COLO829 (cell line): ENCODE measurements at regions not wholly inside any gene's neighbourhood (a gene's known extent, or its start where the extent isn't known, plus 50 kb on each side); places are given as distances from the start of the nearest gene placed in this dataset.

Experiments used
- DNase-seq: peaks from one replicate; pipeline ENCODE4 v3.0.0; 2012; ENCODE audit warnings: low spot score

DNA sequence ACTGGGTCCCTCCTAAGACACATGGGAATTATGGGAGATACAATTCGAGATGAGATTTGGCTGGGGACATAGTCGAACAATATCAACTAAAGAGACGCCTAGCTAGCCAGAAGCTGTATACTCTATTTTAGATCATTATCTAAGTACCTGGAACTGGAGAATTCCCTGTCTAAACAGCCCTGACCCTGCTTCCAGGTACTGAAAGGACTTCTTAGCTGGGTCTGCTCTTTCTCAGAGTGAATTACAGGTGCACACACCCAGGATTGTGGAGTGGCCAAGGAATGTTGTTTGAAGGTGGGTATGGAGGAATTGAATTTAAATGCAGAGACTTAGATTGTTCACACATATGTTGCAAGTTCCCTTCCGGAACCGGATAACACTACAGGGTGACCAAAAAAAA, 733.0 kb downstream of the RPS29 start:
- no peak for DNase-seq

- no peak for DNase-seq
Measured at GRCh38 chr14:48849741-48850322, 736.3 kb downstream of the RPS29 start.

GRCh38 chr14:48842785-48843184, 743.4 kb downstream of the RPS29 start:
- DNase-seq: no peak

- no peak for DNase-seq
Measured at GRCh38 chr14:48826058-48826457, 760.1 kb downstream of the RPS29 start.

- DNase-seq: no peak
Measured at GRCh38 chr14:48814562-48814961, 771.6 kb downstream of the RPS29 start.

DNA sequence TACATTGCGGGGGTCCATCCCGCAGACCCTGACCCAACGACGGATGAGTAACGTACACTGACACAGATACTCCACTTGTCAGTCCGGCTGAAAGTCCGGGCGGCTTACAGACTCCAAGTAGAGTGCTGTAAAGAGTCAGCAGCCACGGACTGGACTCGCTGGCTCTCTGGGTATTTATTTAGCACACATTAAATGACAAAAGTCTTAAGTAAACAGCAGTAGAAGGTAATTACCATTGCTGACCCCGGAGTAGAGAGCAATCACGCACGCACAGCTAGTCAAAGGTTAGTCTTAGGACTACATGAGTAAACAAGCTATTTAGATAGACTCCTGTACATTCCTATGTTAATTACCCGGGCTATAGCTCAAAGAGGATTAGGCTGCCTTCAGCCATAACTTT, 780.9 kb downstream of the RPS29 start:
- DNase-seq: no peak

DNA sequence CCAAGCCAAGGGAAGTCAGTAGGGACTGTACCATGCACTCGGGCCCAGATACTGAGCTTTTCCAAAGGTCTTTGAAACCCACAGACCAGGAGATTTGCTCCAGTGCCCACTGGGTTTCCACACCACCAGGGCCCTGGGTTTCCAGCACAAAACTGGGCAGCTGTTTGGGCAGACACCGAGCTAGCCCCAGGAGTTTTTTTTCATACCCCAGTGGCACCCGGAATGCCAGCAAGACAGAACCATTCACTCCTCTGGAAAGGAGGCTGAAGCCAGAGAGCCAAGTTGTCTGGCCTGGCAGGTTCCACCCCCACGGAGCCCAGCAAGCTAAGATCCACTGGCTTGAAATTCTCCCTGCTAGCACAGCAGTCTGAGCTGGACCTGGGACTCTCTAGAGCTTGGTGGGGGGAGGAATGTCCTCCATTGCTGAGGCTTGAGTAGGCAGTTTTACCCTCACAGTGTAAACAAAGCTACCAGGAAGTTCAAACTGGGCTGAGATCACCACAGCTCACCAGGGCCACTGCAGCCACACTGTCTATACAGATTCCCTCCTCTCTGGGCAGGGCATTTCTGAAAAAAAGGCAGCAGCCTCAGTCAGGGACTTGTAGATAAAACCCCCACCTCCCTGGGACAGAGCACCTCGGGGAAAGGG, 793.7 kb downstream of the RPS29 start:
- no peak for DNase-seq

- DNase-seq: no peak
Measured at GRCh38 chr14:48788771-48789170, 797.4 kb downstream of the RPS29 start.

GRCh38 chr14:48786498-48786897, 799.7 kb downstream of the RPS29 start:
- no peak for DNase-seq

- DNase-seq: peak; percentile 48
Measured at GRCh38 chr14:48771717-48772116, 814.5 kb downstream of the RPS29 start.

DNA sequence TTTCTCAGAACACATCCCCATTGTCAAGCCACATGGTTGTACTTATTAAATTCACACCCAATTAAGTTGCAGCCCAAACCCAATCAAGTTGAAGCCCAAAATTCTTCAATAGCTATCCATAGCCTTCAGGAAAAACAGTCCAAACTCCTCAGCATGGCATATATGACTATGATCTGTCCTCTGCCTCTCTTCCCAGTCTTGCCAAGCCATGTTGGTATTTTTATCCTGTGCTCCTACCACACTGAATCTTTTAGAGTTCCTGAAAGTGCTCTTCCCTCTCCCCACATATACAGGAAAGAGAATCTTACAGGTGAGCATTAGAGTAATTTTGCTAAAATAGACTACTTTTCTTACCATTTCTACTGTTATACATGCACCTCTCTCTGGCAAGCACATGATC, 834.9 kb downstream of the RPS29 start:
- DNase-seq: no peak

- DNase-seq: no peak
Measured at GRCh38 chr14:48748151-48748675, 838.0 kb downstream of the RPS29 start.

GRCh38 chr14:48747561-48748089, 838.6 kb downstream of the RPS29 start:
- no peak for DNase-seq

- DNase-seq: no peak
Measured at GRCh38 chr14:48744202-48744601, 842.0 kb downstream of the RPS29 start.

DNA sequence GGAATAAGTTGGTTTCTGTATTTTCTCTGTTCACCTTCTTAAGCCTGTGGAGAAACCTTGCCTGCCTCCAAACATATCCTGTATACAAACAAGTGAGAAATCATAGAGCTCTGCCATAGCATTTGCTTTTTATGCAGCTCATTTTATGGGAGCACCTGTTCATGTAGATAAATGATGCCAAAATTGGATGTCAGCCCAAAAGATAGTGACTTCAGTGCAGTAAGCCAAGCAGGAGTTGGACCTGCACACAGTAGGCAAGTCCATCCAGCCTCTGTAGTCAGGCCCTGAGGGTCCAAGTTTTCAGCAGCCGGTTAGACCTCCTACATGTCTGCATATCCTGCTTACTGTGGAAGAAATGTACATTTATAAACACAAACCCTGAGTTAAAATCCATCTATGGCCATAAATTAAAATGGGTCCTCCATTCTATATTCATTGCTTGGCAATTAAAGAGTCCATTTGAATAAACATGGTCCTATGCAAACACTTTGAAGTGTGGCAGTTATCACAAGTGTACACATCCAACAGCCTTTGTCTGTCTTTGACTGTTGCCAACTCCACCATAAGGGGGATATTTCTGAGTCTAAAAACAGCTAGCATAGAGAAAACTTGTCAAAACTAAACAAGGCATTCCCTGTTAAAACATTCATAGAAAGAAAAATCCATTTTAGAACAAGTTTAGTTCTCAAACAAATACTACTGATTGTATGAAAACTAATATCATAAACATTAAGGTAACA, 847.8 kb downstream of the RPS29 start:
- no peak for DNase-seq

DNA sequence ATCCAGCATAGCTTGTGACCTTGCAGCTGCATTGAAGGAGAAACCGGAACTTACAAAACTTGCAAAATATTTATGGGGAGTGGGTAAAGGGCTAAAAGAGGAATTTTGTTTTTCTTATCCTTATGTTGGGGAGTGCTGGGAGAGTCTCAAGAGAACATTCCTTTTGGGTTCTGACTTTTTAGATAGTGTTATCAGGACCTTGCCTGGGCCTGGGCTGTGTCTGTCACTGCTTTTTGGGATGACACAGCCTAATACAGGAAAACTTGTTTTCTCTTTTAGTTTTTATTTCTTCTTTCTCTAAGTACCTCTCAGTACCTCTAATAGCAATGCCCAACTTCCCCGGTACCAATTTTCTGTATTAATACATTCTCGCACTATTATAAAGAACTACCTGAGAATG, 850.6 kb downstream of the RPS29 start:
- no peak for DNase-seq

- no peak for DNase-seq
Measured at GRCh38 chr14:48731260-48731659, 854.9 kb downstream of the RPS29 start.

GRCh38 chr14:48726080-48726642, 860.0 kb downstream of the RPS29 start:
- no peak for DNase-seq

DNA sequence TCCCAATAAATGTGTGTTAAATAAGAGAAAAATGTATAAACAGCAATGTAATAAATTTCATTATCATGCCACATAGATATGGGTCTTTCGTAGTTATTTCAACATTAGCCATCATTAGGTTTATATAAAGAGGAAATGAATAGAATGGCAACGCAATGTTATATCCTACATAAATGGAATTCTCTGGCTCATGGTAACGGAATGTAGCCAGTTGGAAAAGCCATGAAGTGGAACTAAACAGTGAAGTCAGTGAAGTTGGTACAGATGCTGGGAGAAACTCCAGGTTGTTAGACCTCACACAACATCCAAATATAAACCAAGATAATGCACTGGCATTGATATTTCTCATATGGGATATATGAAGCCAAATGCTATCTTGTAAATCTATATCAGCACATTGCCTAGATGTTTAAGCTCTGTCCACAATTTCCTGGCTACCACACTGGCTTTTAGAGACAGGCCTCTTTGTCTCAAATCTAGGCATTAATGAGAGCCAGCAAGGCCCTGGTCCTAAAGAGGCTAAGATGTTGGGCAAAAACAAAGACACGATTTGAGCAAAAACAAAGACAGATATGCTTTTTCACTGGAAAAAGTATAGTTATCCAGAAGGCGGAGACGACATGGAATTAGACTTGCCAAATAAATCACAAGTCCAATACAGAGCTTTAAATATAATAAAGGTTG, 861.0 kb downstream of the RPS29 start:
- DNase-seq: no peak

DNA sequence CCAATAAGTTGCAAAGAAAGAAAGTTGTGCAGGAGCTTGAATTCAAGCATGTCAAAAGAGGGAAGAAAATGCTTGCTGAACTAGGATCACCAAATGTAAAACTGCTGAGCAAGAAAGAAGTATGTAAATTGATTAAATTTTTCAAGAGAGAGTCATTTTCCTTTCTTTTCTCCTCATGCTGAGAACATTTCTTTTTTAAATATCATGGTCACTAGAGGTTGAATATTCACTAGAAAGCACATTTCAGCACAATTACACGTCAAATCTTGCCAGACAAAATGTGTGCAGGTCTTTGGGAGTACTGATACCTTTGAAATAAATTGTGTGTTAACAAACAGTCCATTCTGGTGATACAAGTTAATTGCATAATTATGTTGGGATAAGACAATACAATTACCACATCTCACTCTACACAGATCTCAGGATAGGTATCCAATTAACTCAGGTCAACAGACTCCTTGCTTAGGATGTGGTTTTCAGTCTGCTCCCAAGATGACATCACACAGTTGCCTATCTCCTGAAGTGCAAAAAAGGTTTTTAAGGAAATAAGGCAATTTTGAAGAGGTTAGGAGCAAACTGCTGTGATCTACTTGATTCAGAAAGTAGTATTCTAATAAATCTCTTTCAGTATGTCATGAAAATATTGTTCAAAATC, 862.2 kb downstream of the RPS29 start:
- DNase-seq: no peak

- no peak for DNase-seq
Measured at GRCh38 chr14:48714366-48714765, 871.8 kb downstream of the RPS29 start.

- DNase-seq: no peak
Measured at GRCh38 chr14:48710133-48710532, 876.0 kb downstream of the RPS29 start.
